ENCODE measurements at regions not wholly inside any gene's neighbourhood (a gene's known extent, or its start where the extent isn't known, plus 50 kb on each side); places are given as distances from the start of the nearest gene placed in this dataset.

GRCh38 chr4:78671903-78672815 lies 104.0 kb upstream of the BMP2K start:
- Histone ChIP-seq H3K4me1 (ENCODE audit: control insufficient read depth in 1 of 2, low read depth in 2 of 2) (no peaks in the 10 kb centered on the region), H3K9me3 (no peaks in the 10 kb centered on the region), H3K36me3 (no peaks in the 10 kb centered on the region), H3K27me3 (replicated peaks; ENCODE audit: insufficient read depth) (no peaks in the 10 kb centered on the region), H3K27ac (no peak overlapping the region), H3K4me3 (no peak overlapping the region)
- ATAC-seq (ENCODE audit: insufficient number of reproducible peaks, low FRiP score, low read depth) (no peak), DNase-seq (ENCODE audit: low spot score) (no peak)
- TF ChIP-seq, protein P1, sequence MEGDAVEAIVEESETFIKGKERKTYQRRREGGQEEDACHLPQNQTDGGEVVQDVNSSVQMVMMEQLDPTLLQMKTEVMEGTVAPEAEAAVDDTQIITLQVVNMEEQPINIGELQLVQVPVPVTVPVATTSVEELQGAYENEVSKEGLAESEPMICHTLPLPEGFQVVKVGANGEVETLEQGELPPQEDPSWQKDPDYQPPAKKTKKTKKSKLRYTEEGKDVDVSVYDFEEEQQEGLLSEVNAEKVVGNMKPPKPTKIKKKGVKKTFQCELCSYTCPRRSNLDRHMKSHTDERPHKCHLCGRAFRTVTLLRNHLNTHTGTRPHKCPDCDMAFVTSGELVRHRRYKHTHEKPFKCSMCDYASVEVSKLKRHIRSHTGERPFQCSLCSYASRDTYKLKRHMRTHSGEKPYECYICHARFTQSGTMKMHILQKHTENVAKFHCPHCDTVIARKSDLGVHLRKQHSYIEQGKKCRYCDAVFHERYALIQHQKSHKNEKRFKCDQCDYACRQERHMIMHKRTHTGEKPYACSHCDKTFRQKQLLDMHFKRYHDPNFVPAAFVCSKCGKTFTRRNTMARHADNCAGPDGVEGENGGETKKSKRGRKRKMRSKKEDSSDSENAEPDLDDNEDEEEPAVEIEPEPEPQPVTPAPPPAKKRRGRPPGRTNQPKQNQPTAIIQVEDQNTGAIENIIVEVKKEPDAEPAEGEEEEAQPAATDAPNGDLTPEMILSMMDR (IDR thresholded peaks at IDR 0.05): no peak

DNA sequence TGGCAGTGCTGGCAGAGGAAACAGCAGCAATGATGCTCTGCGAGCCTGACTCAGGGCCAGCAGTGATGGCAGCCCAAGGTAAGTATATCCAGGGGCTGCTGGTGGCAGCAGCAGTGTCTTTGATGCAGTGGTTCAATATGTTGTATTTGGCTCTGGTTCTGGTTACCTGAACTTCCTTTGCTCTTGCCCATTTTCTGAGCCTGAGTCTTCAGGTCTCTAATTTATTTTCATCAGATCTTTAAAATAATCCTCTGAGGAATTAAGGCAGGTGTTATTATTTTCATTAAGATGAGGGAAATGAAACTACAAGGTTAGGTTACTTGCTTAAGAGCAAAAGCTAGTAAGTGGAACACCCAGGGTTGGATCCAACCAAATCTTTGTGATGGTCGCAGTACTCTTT lies 102.8 kb upstream of the BMP2K start:
- Histone ChIP-seq H3K9me3 (no peaks in the 10 kb centered on the region), H3K27ac (no peak overlapping the region), H3K4me1 (ENCODE audit: control insufficient read depth in 1 of 2, low read depth in 2 of 2) (no peaks in the 10 kb centered on the region), H3K36me3 (no peaks in the 10 kb centered on the region), H3K4me3 (no peak overlapping the region), H3K27me3 (replicated peaks; ENCODE audit: insufficient read depth) (no peaks in the 10 kb centered on the region)
- TF ChIP-seq, protein P1 (IDR thresholded peaks at IDR 0.05): no peak
- no peak for DNase-seq (ENCODE audit: low spot score)
- ATAC-seq (ENCODE audit: insufficient number of reproducible peaks, low FRiP score, low read depth): no peak

DNA sequence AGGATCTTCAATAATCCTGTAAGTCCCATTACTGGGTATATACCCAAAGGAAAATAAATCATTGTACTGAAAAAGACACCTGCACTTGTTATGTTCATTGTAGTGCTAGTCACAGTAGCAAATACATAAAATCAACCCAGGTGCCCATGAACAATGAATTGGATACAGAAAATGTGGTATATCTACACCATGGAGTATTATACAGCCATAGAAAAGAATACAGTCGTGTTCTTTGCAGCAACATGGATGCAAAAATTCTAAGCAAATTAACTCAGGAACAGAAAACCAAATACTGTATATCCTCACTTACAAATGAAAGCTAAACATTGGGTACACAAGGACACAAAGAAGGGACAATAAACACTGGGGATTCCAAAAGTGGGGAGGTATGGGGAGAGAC lies 100.8 kb upstream of the BMP2K start:
- H3K4me3 ChIP-seq: no peak overlapping the region
- no peaks in the 10 kb centered on the region for H3K36me3 ChIP-seq
- DNase-seq (ENCODE audit: low spot score) (no peak), ATAC-seq (ENCODE audit: insufficient number of reproducible peaks, low FRiP score, low read depth) (no peak)
- TF ChIP-seq, protein P1 (IDR thresholded peaks at IDR 0.05): no peak
- no peaks in the 10 kb centered on the region for H3K27me3 ChIP-seq (replicated peaks; ENCODE audit: insufficient read depth)
- no peak overlapping the region for H3K27ac ChIP-seq
- no peaks in the 10 kb centered on the region for H3K4me1 ChIP-seq (ENCODE audit: control insufficient read depth in 1 of 2, low read depth in 2 of 2)
- H3K9me3 ChIP-seq: no peaks in the 10 kb centered on the region

GRCh38 chr4:78682070-78682469 lies 94.1 kb upstream of the BMP2K start:
- Histone ChIP-seq H3K27ac (no peak overlapping the region), H3K4me3 (no peak overlapping the region), H3K9me3 (no peaks in the 10 kb centered on the region), H3K4me1 (ENCODE audit: control insufficient read depth in 1 of 2, low read depth in 2 of 2) (peaks cover 3 to 11% of the 10 kb centered on the region in 2 donors), H3K27me3 (replicated peaks; ENCODE audit: insufficient read depth) (no peaks in the 10 kb centered on the region), H3K36me3 (no peaks in the 10 kb centered on the region)
- ATAC-seq (ENCODE audit: insufficient number of reproducible peaks, low FRiP score, low read depth) (no peak), DNase-seq (ENCODE audit: low spot score) (no peak)
- TF ChIP-seq, protein P1 (IDR thresholded peaks at IDR 0.05): no peak

GRCh38 chr4:78683352-78683751 lies 92.8 kb upstream of the BMP2K start:
- no peaks in the 10 kb centered on the region for H3K27me3 ChIP-seq (replicated peaks; ENCODE audit: insufficient read depth)
- no peak overlapping the region for H3K4me3 ChIP-seq
- peaks cover 3 to 11% of the 10 kb centered on the region in 2 donors for H3K4me1 ChIP-seq (ENCODE audit: control insufficient read depth in 1 of 2, low read depth in 2 of 2)
- TF ChIP-seq, protein P1 (IDR thresholded peaks at IDR 0.05): no peak
- H3K36me3 ChIP-seq: no peaks in the 10 kb centered on the region
- ATAC-seq (ENCODE audit: insufficient number of reproducible peaks, low FRiP score, low read depth) (no peak), DNase-seq (ENCODE audit: low spot score) (no peak)
- H3K9me3 ChIP-seq: no peaks in the 10 kb centered on the region
- no peak overlapping the region for H3K27ac ChIP-seq

Measured in thoracic aorta (tissue), 2 donors.